Inflammatory macrophage treated with lipopolysaccharide for 4 hours (primary cell): ENCODE measurements at regions not wholly inside any gene's neighbourhood (a gene's known extent, or its start where the extent isn't known, plus 50 kb on each side); places are given as distances from the start of the nearest gene placed in this dataset.

Source experiments
- DNase-seq: peaks from one replicate; pipeline ENCODE4 v3.0.0-alpha.2; 2020

GRCh38 chr19:29293292-29293691 is 80.3 kb upstream of the UQCRFS1 start:
- no peak for DNase-seq

- DNase-seq, result no peak
Observed at GRCh38 chr19:29293736-29294342, 80.9 kb upstream of the UQCRFS1 start.

- no peak for DNase-seq
Observed at GRCh38 chr19:29294343-29294811, 81.4 kb upstream of the UQCRFS1 start.

- no peak for DNase-seq
Observed at GRCh38 chr19:29295285-29295684, 82.3 kb upstream of the UQCRFS1 start.

- DNase-seq, result no peak
Observed at GRCh38 chr19:29297381-29297780, 84.4 kb upstream of the UQCRFS1 start.

GRCh38 chr19:29299416-29300380 is 86.7 kb upstream of the UQCRFS1 start:
- DNase-seq, result no peak

- no peak for DNase-seq
Observed at GRCh38 chr19:29302002-29302928, 89.3 kb upstream of the UQCRFS1 start.

- DNase-seq, result no peak
Observed at GRCh38 chr19:29303069-29303718, 90.2 kb upstream of the UQCRFS1 start.

- no peak for DNase-seq
Observed at GRCh38 chr19:29303719-29304090, 90.8 kb upstream of the UQCRFS1 start.

- no peak for DNase-seq
Observed at GRCh38 chr19:29305268-29305667, 92.3 kb upstream of the UQCRFS1 start.

- DNase-seq, result no peak
Observed at GRCh38 chr19:29308977-29309590, 96.1 kb upstream of the UQCRFS1 start.

- DNase-seq, result no peak
Observed at GRCh38 chr19:29309637-29310036, 96.7 kb upstream of the UQCRFS1 start.

- no peak for DNase-seq
Observed at GRCh38 chr19:29311191-29311790, 98.3 kb upstream of the UQCRFS1 start.

- no peak for DNase-seq
Observed at GRCh38 chr19:29315556-29316190, 102.7 kb upstream of the UQCRFS1 start.

- no peak for DNase-seq
Observed at GRCh38 chr19:29318581-29318980, 105.6 kb upstream of the UQCRFS1 start.

GRCh38 chr19:29320086-29320485 is 107.1 kb upstream of the UQCRFS1 start:
- DNase-seq, result no peak

- DNase-seq, result no peak
Observed at GRCh38 chr19:29320618-29321017, 107.7 kb upstream of the UQCRFS1 start.

- no peak for DNase-seq
Observed at GRCh38 chr19:29321116-29321515, 108.2 kb upstream of the UQCRFS1 start.

- DNase-seq, result no peak
Observed at GRCh38 chr19:29323021-29323430, 110.1 kb upstream of the UQCRFS1 start.

GRCh38 chr19:29323440-29324290 is 110.7 kb upstream of the UQCRFS1 start:
- DNase-seq, result no peak
